ENCODE measurements at regions not wholly inside any gene's neighbourhood (a gene's known extent, or its start where the extent isn't known, plus 50 kb on each side); places are given as distances from the start of the nearest gene placed in this dataset.

- Histone ChIP-seq H3K4me1 (ENCODE audit: control insufficient read depth in 5 of 5, insufficient read depth in 5 of 5, low read length in 5 of 5) (no peaks in the 10 kb centered on the region), H3K36me3 (ENCODE audit: control insufficient read depth in 4 of 4, insufficient read depth in 4 of 4, low read length in 4 of 4) (no peaks in the 10 kb centered on the region), H3K9ac (ENCODE audit: insufficient read depth in 1 of 2, low read length in 2 of 2) (no peak overlapping the region), H3K27ac (ENCODE audit: low read depth in 1 of 2, low read length in 1 of 2) (no peak overlapping the region), H3K4me3 (no peak overlapping the region), H3K9me3 (ENCODE audit: control insufficient read depth in 4 of 4, insufficient read depth in 3 of 4, low read length in 3 of 4) (no peaks in the 10 kb centered on the region), H3K27me3 (ENCODE audit: control insufficient read depth in 3 of 3, insufficient read depth in 3 of 3, low read length in 2 of 3) (no peaks in the 10 kb centered on the region)
- 45 to 47% methylated on average over 5 of the region's 5 CpGs for WGBS, 2 donors
- DNase-seq (peak in 2 of 3 donors; percentile 0 to 1), ATAC-seq (ENCODE audit: insufficient read depth, low FRiP score) (no peak)
- TF ChIP-seq, protein P1, sequence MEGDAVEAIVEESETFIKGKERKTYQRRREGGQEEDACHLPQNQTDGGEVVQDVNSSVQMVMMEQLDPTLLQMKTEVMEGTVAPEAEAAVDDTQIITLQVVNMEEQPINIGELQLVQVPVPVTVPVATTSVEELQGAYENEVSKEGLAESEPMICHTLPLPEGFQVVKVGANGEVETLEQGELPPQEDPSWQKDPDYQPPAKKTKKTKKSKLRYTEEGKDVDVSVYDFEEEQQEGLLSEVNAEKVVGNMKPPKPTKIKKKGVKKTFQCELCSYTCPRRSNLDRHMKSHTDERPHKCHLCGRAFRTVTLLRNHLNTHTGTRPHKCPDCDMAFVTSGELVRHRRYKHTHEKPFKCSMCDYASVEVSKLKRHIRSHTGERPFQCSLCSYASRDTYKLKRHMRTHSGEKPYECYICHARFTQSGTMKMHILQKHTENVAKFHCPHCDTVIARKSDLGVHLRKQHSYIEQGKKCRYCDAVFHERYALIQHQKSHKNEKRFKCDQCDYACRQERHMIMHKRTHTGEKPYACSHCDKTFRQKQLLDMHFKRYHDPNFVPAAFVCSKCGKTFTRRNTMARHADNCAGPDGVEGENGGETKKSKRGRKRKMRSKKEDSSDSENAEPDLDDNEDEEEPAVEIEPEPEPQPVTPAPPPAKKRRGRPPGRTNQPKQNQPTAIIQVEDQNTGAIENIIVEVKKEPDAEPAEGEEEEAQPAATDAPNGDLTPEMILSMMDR (IDR thresholded peaks at IDR 0.05; ENCODE audit: control extremely low read depth, extremely low read depth) = no peak
Observed at GRCh38 chr10:56028298-56029132, 332.5 kb downstream of the ZWINT start.

DNA sequence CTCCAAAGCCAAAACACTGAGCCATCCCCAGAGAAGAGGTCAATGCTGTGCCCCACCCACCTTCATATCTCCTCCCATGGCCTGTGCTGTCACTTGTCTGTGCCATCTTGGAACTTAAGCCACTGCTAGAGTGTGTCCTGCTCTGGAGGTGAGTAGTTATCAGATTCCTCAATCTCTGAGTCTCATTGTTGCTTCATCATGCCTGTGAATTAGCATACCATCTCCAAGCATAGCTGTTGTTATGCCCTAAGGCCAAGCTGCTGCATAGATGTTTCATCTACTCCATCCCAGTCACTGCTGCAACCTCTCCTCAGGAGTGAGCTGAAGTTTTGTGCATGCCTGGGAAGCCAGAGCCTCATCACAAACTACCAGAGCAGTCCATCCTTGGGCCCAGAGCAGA, 349.0 kb downstream of the ZWINT start:
- no peaks in the 10 kb centered on the region for H3K9me3 ChIP-seq (ENCODE audit: control insufficient read depth in 4 of 4, insufficient read depth in 3 of 4, low read length in 3 of 4)
- TF ChIP-seq, protein P1 (IDR thresholded peaks at IDR 0.05; ENCODE audit: control extremely low read depth, extremely low read depth) = no peak
- DNase-seq (no peak), ATAC-seq (ENCODE audit: insufficient read depth, low FRiP score) (no peak)
- no peaks in the 10 kb centered on the region for H3K27me3 ChIP-seq (ENCODE audit: control insufficient read depth in 3 of 3, insufficient read depth in 3 of 3, low read length in 2 of 3)
- no peak overlapping the region for H3K9ac ChIP-seq (ENCODE audit: insufficient read depth in 1 of 2, low read length in 2 of 2)
- no peak overlapping the region for H3K4me3 ChIP-seq
- H3K4me1 ChIP-seq (ENCODE audit: control insufficient read depth in 5 of 5, insufficient read depth in 5 of 5, low read length in 5 of 5) = no peaks in the 10 kb centered on the region
- H3K27ac ChIP-seq (ENCODE audit: low read depth in 1 of 2, low read length in 1 of 2) = no peak overlapping the region
- H3K36me3 ChIP-seq (ENCODE audit: control insufficient read depth in 4 of 4, insufficient read depth in 4 of 4, low read length in 4 of 4) = no peaks in the 10 kb centered on the region

DNA sequence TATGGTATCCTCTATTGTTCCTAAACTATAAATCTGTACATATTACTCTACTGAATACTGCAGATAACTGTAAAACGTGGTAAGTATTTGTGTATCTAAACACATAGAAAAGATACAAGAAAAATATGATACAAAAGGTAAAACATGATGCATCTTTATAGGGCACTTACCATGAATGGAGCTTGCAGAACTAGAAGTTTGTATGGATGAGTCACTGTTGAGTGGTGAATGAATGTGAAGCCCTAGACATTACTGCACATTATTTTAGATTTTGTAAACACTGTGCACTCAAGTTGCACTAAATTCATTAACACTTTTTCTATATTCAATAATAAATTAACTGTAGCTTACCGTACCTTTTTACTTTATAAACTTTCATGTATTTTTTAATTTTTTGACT, 357.5 kb downstream of the ZWINT start:
- 80 to 84% methylated on average over 2 of the region's 2 CpGs for WGBS, 2 donors
- Histone ChIP-seq H3K9me3 (ENCODE audit: control insufficient read depth in 4 of 4, insufficient read depth in 3 of 4, low read length in 3 of 4) (no peaks in the 10 kb centered on the region), H3K9ac (ENCODE audit: insufficient read depth in 1 of 2, low read length in 2 of 2) (no peak overlapping the region), H3K27ac (ENCODE audit: low read depth in 1 of 2, low read length in 1 of 2) (no peak overlapping the region), H3K27me3 (ENCODE audit: control insufficient read depth in 3 of 3, insufficient read depth in 3 of 3, low read length in 2 of 3) (no peaks in the 10 kb centered on the region), H3K36me3 (ENCODE audit: control insufficient read depth in 4 of 4, insufficient read depth in 4 of 4, low read length in 4 of 4) (no peaks in the 10 kb centered on the region), H3K4me3 (no peak overlapping the region), H3K4me1 (ENCODE audit: control insufficient read depth in 5 of 5, insufficient read depth in 5 of 5, low read length in 5 of 5) (no peaks in the 10 kb centered on the region)
- DNase-seq (no peak), ATAC-seq (ENCODE audit: insufficient read depth, low FRiP score) (no peak)
- TF ChIP-seq, protein P1 (IDR thresholded peaks at IDR 0.05; ENCODE audit: control extremely low read depth, extremely low read depth) = no peak

DNA sequence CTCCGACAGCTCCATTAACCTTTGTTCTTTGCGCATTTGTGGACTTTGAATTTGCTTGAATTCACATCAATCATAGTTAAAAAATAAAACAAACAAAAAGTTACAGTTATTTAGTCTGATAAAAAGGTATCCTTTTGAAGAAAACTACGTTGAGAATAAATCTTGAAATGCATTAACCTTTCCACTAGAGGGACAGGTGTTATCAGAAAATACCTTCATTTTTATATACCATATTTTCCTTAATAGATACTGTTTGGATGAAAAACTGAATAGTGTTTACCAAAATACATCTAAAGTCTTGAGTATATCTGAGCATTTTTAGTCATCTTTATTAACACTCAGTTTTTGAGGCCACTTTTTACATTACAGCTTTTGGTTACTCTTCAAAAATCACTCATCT, 371.9 kb downstream of the ZWINT start:
- Histone ChIP-seq H3K9ac (ENCODE audit: insufficient read depth in 1 of 2, low read length in 2 of 2) (no peak overlapping the region), H3K27me3 (ENCODE audit: control insufficient read depth in 3 of 3, insufficient read depth in 3 of 3, low read length in 2 of 3) (no peaks in the 10 kb centered on the region), H3K4me1 (ENCODE audit: control insufficient read depth in 5 of 5, insufficient read depth in 5 of 5, low read length in 5 of 5) (no peaks in the 10 kb centered on the region), H3K4me3 (no peak overlapping the region), H3K27ac (ENCODE audit: low read depth in 1 of 2, low read length in 1 of 2) (no peak overlapping the region), H3K36me3 (ENCODE audit: control insufficient read depth in 4 of 4, insufficient read depth in 4 of 4, low read length in 4 of 4) (no peaks in the 10 kb centered on the region), H3K9me3 (ENCODE audit: control insufficient read depth in 4 of 4, insufficient read depth in 3 of 4, low read length in 3 of 4) (no peaks in the 10 kb centered on the region)
- DNase-seq (no peak), ATAC-seq (ENCODE audit: insufficient read depth, low FRiP score) (no peak)
- TF ChIP-seq, protein P1 (IDR thresholded peaks at IDR 0.05; ENCODE audit: control extremely low read depth, extremely low read depth) = no peak
- WGBS, 2 donors = 45 to 66% methylated on average over 3 of the region's 3 CpGs

All from lung (tissue), 11 donors.